Neural cell (in vitro differentiated cells): ENCODE measurements at regions not wholly inside any gene's neighbourhood (a gene's known extent, or its start where the extent isn't known, plus 50 kb on each side); places are given as distances from the start of the nearest gene placed in this dataset.

ENCODE experiments used
- H2AFZ ChIP-seq: fragments of 200-600, 300-800 bp; sonication (generic), shearing (Covaris generic); 2 replicates; pipeline ENCODE4 v1.6.0; 2014; ENCODE audit warnings: low read depth, mild to moderate bottlenecking, antibody characterized with exemption, low read length, moderate library complexity
- H3F3A ChIP-seq: fragments of 200-600 bp; shearing (Covaris generic); 2 replicates; pipeline ENCODE4 v1.6.1; 2016; ENCODE audit warnings: mild to moderate bottlenecking, moderate library complexity, mixed read lengths, antibody characterized with exemption, low read length; ENCODE audit not compliant: insufficient read depth, poor library complexity, severe bottlenecking
- H3K27ac ChIP-seq: fragments of 200-600, 300-800 bp; sonication (generic), shearing (Covaris generic); 2 replicates; pipeline ENCODE4 v1.5.1; 2014; ENCODE audit warnings: mild to moderate bottlenecking, low read length, moderate library complexity
- H3K27me3 ChIP-seq: fragments of 300-800, 200-600 bp; sonication (generic), shearing (Covaris generic); 2 replicates; pipeline ENCODE4 v1.6.0; 2014; ENCODE audit warnings: mild to moderate bottlenecking, low read depth, low read length, moderate library complexity; ENCODE audit not compliant: insufficient read depth
- H3K36me3 ChIP-seq: fragments of 300-800, 200-600 bp; sonication (generic), shearing (Covaris generic); 2 replicates; pipeline ENCODE4 v1.5.1; 2014; ENCODE audit warnings: mild to moderate bottlenecking, antibody characterized with exemption, low read length, moderate library complexity; ENCODE audit not compliant: insufficient read depth
- H3K4me2 ChIP-seq: fragments of 300-800, 200-600 bp; sonication (generic), shearing (Covaris generic); 2 replicates; pipeline ENCODE4 v1.6.0; 2014; ENCODE audit warnings: mild to moderate bottlenecking, low read length
- H3K4me3 ChIP-seq: fragments of 300-800, 200-600 bp; sonication (generic), shearing (Covaris generic); 2 replicates; pipeline ENCODE4 v1.5.1; 2014; ENCODE audit warnings: mild to moderate bottlenecking, low read length, moderate library complexity
- H3K79me2 ChIP-seq: fragments of 200-600 bp; shearing (Covaris generic); replicated peaks from 2 replicates; pipeline ENCODE4 v1.6.0; 2014; ENCODE audit warnings: mild to moderate bottlenecking, low read length, moderate library complexity; ENCODE audit not compliant: insufficient read depth
- H3K9ac ChIP-seq: fragments of 300-800, 200-600 bp; sonication (generic), shearing (Covaris generic); 2 replicates; pipeline ENCODE4 v1.6.1; 2016; ENCODE audit warnings: mild to moderate bottlenecking, low read length, mixed read lengths
- H3K9me2 ChIP-seq: fragments of 200-600 bp; shearing (Covaris generic); 2 replicates; pipeline ENCODE4 v1.6.1; 2016; ENCODE audit warnings: mild to moderate bottlenecking, low read length, mixed read lengths; ENCODE audit not compliant: insufficient read depth
- H3K9me3 ChIP-seq: fragments of 200-600, 300-800 bp; sonication (generic), shearing (Covaris generic); 2 replicates; pipeline ENCODE4 v1.6.1; 2016; ENCODE audit warnings: mild to moderate bottlenecking, mixed run types, low read length, moderate library complexity, mixed read lengths
- H4K20me1 ChIP-seq: fragments of 200-600 bp; shearing (Covaris generic); 2 replicates; pipeline ENCODE4 v1.6.1; 2016; ENCODE audit warnings: mild to moderate bottlenecking, mixed run types; ENCODE audit not compliant: insufficient read depth
- EP300 ChIP-seq: fragments of 450-650 bp; conservative IDR thresholded peaks from 2 replicates; pipeline ENCODE4 v1.6.1; 2014; ENCODE audit warnings: antibody characterized with exemption, mild to moderate bottlenecking, moderate library complexity; ENCODE audit not compliant: poor library complexity, severe bottlenecking
- EZH2 ChIP-seq: fragments of 200-600, 300-800 bp; shearing (Covaris generic), sonication (generic); IDR thresholded peaks from 2 replicates; pipeline ENCODE4 v1.6.1; 2014; ENCODE audit warnings: antibody characterized with exemption, low read length, borderline replicate concordance, mild to moderate bottlenecking; ENCODE audit not compliant: insufficient read depth, poor library complexity, severe bottlenecking
- MXI1 ChIP-seq: fragments of 450-650 bp; conservative IDR thresholded peaks from 2 replicates; pipeline ENCODE4 v1.6.1; 2014; ENCODE audit warnings: antibody characterized with exemption, mild to moderate bottlenecking; ENCODE audit not compliant: poor library complexity, severe bottlenecking
- POLR2AphosphoS5 ChIP-seq: IDR thresholded peaks from 2 replicates; pipeline ENCODE4 v1.6.1; 2012
- RAD21 ChIP-seq: fragments of 450-650 bp; conservative IDR thresholded peaks from 2 replicates; pipeline ENCODE4 v1.6.1; 2014; ENCODE audit warnings: antibody characterized with exemption, mild to moderate bottlenecking, moderate library complexity
- SMC3 ChIP-seq: fragments of 450-650 bp; conservative IDR thresholded peaks from 2 replicates; pipeline ENCODE4 v1.6.1; 2014; ENCODE audit warnings: antibody characterized with exemption, mild to moderate bottlenecking, moderate library complexity; ENCODE audit not compliant: poor library complexity
- TAF1 ChIP-seq: IDR thresholded peaks from 2 replicates; pipeline ENCODE4 v1.6.1; 2012; ENCODE audit warnings: low read depth
- TF ChIP-seq, protein P1 (sequence below): IDR thresholded peaks from 2 replicates; pipeline ENCODE4 v1.6.1; 2012; ENCODE audit warnings: borderline replicate concordance
- TF ChIP-seq, protein P2 (sequence below): fragments of 450-650 bp; IDR thresholded peaks from 2 replicates; pipeline ENCODE4 v1.5.1; 2014; ENCODE audit warnings: antibody characterized with exemption, mild to moderate bottlenecking, moderate library complexity; ENCODE audit not compliant: poor library complexity, severe bottlenecking

DNA sequence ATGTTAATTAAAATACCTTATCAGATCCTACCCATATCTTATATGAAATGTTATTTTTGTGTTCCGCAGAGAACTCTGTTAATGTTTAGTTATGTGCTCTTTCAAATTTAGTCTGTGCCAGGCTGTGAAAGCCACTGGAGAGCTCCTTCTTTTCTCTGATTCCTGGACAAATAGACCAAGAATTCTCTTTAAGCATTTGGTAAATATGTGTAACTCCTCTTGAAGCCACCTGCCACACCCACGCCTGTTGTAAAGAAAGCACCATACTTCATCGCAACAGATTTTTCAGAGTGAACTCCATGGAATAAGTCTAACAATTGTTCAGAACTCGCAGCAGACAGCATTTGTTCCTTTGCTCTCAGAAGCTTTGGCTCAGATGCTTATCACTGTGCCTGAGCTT lies 301.1 kb downstream of the FAM170A start:
- Histone ChIP-seq H3K9me3 (no peaks in the 10 kb centered on the region), H3K36me3 (no peaks in the 10 kb centered on the region), H3K27ac (no peak overlapping the region), H2AFZ (no peak overlapping the region), H3K4me2 (no peak overlapping the region), H3K79me2 (no peaks in the 10 kb centered on the region), H4K20me1 (no peaks in the 10 kb centered on the region), H3K9me2 (no peaks in the 10 kb centered on the region), H3K4me3 (no peak overlapping the region), H3F3A (no peaks in the 10 kb centered on the region), H3K9ac (no peak overlapping the region), H3K27me3 (no peaks in the 10 kb centered on the region)
- TF ChIP-seq EP300, result no peak
- no peak for TF ChIP-seq POLR2AphosphoS5
- TF ChIP-seq EZH2, result no peak
- no peak for TF ChIP-seq RAD21
- TF ChIP-seq, protein P1, sequence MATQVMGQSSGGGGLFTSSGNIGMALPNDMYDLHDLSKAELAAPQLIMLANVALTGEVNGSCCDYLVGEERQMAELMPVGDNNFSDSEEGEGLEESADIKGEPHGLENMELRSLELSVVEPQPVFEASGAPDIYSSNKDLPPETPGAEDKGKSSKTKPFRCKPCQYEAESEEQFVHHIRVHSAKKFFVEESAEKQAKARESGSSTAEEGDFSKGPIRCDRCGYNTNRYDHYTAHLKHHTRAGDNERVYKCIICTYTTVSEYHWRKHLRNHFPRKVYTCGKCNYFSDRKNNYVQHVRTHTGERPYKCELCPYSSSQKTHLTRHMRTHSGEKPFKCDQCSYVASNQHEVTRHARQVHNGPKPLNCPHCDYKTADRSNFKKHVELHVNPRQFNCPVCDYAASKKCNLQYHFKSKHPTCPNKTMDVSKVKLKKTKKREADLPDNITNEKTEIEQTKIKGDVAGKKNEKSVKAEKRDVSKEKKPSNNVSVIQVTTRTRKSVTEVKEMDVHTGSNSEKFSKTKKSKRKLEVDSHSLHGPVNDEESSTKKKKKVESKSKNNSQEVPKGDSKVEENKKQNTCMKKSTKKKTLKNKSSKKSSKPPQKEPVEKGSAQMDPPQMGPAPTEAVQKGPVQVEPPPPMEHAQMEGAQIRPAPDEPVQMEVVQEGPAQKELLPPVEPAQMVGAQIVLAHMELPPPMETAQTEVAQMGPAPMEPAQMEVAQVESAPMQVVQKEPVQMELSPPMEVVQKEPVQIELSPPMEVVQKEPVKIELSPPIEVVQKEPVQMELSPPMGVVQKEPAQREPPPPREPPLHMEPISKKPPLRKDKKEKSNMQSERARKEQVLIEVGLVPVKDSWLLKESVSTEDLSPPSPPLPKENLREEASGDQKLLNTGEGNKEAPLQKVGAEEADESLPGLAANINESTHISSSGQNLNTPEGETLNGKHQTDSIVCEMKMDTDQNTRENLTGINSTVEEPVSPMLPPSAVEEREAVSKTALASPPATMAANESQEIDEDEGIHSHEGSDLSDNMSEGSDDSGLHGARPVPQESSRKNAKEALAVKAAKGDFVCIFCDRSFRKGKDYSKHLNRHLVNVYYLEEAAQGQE, result no peak
- no peak for TF ChIP-seq SMC3
- TF ChIP-seq, protein P2, sequence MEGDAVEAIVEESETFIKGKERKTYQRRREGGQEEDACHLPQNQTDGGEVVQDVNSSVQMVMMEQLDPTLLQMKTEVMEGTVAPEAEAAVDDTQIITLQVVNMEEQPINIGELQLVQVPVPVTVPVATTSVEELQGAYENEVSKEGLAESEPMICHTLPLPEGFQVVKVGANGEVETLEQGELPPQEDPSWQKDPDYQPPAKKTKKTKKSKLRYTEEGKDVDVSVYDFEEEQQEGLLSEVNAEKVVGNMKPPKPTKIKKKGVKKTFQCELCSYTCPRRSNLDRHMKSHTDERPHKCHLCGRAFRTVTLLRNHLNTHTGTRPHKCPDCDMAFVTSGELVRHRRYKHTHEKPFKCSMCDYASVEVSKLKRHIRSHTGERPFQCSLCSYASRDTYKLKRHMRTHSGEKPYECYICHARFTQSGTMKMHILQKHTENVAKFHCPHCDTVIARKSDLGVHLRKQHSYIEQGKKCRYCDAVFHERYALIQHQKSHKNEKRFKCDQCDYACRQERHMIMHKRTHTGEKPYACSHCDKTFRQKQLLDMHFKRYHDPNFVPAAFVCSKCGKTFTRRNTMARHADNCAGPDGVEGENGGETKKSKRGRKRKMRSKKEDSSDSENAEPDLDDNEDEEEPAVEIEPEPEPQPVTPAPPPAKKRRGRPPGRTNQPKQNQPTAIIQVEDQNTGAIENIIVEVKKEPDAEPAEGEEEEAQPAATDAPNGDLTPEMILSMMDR, result no peak
- no peak for TF ChIP-seq MXI1
- no peak for TF ChIP-seq TAF1

DNA sequence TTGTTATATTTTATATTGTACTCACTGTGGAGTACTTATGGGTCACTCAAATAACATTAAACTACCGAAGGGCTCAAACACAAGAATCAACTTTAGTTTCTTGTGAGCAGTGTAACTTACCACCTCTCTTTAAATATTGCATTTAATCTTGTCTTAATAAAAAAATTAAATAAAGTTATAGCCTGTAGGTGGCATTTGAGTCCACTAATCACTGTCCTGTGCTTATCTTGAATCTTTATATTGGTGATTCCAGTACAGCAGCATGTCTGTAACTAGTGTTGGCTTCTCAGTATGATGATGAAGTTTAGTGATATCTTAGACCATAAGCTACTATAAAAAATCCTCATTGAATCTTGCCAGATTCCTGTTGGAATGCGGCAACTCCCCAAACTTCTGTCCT lies 313.8 kb downstream of the FAM170A start:
- H3K4me2 ChIP-seq, result no peak overlapping the region
- no peaks in the 10 kb centered on the region for H3K36me3 ChIP-seq
- no peaks in the 10 kb centered on the region for H3K27me3 ChIP-seq
- no peak overlapping the region for H2AFZ ChIP-seq
- no peaks in the 10 kb centered on the region for H3K79me2 ChIP-seq
- H3F3A ChIP-seq, result no peaks in the 10 kb centered on the region
- TF ChIP-seq RAD21, result peak; percentile 57
- no peak for TF ChIP-seq TAF1
- TF ChIP-seq, protein P2, result peak; percentile 44
- TF ChIP-seq SMC3, result peak; percentile 54
- TF ChIP-seq, protein P1, result no peak
- TF ChIP-seq POLR2AphosphoS5, result no peak
- H3K9me3 ChIP-seq, result no peaks in the 10 kb centered on the region
- H3K9ac ChIP-seq, result no peak overlapping the region
- H3K4me3 ChIP-seq, result no peak overlapping the region
- H4K20me1 ChIP-seq, result no peaks in the 10 kb centered on the region
- H3K27ac ChIP-seq, result no peak overlapping the region
- H3K9me2 ChIP-seq, result no peaks in the 10 kb centered on the region
